ENCODE measurements at regions not wholly inside any gene's neighbourhood (a gene's known extent, or its start where the extent isn't known, plus 50 kb on each side); places are given as distances from the start of the nearest gene placed in this dataset.

DNA sequence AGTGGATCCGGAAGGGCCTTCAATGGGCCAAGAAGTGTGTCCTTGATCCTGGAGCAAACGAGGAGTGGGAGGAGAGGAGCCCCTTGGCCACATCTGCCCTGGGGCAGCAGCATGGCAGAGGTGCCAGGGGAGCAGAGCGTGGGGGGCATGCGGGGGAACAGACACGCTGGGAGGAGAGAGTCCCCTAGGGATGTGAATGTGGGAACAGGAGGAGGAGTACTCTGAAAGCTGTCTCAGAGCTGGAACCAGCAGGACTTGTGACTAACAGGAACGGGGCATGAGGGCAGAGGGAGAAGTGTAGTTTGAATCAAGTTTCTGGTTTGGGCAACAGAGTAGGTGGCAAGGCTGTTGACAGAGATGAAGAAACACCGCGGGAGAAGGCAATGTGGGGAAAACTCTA lies 54.5 kb upstream of the SLC35C1 start:
- DNase-seq = no peak
- Histone ChIP-seq H3K9me3 (no peaks in the 10 kb centered on the region), H3K4me1 (peaks cover 0 to 14% (median 6%) of the 10 kb centered on the region in 4 donors), H3K27ac (no peak overlapping the region), H3K36me3 (no peaks in the 10 kb centered on the region), H3K4me3 (no peak overlapping the region), H3K27me3 (peaks cover 0 to 46% (median 14%) of the 10 kb centered on the region in 3 donors)
- TF ChIP-seq, protein P1, sequence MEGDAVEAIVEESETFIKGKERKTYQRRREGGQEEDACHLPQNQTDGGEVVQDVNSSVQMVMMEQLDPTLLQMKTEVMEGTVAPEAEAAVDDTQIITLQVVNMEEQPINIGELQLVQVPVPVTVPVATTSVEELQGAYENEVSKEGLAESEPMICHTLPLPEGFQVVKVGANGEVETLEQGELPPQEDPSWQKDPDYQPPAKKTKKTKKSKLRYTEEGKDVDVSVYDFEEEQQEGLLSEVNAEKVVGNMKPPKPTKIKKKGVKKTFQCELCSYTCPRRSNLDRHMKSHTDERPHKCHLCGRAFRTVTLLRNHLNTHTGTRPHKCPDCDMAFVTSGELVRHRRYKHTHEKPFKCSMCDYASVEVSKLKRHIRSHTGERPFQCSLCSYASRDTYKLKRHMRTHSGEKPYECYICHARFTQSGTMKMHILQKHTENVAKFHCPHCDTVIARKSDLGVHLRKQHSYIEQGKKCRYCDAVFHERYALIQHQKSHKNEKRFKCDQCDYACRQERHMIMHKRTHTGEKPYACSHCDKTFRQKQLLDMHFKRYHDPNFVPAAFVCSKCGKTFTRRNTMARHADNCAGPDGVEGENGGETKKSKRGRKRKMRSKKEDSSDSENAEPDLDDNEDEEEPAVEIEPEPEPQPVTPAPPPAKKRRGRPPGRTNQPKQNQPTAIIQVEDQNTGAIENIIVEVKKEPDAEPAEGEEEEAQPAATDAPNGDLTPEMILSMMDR (IDR thresholded peaks at IDR 0.05) = no peak
- TF ChIP-seq POLR2A (IDR thresholded peaks at IDR 0.05) = no peak
- no peak for TF ChIP-seq EP300 (IDR thresholded peaks at IDR 0.05)
- TF ChIP-seq POLR2AphosphoS5 (IDR thresholded peaks at IDR 0.05) = no peak
- intact Hi-C loops (cut with DNase I; ENCODE audit: low total_unique reads) = no loop called here
- WGBS, 5 donors = 70 to 80% (median 73%) methylated on average over 8 of the region's 8 CpGs

DNA sequence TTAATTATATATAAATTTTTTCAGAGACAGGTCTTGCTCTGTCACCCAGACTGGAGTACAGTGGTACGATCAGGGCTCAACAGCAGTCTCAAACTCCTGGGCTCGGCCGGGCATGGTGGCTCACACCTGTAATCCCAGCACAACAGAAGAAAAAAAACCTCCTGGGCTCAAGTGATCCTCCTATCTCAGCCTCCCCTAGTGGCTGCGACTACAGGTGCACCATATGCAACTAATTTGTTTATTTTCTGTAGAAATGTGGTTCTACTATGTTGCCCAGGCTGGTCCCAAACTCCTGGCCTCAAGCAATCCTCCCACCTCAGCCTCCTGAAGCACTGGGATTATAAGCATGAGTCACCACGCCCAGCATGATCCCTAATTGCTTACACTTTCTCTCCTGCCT lies 56.1 kb upstream of the SLC35C1 start:
- WGBS, 5 donors = 85 to 90% (median 89%) methylated on average over 5 of the region's 5 CpGs
- Histone ChIP-seq H3K36me3 (no peaks in the 10 kb centered on the region), H3K4me1 (no peaks in the 10 kb centered on the region), H3K27ac (no peak overlapping the region), H3K27me3 (peaks cover 0 to 40% (median 14%) of the 10 kb centered on the region in 3 donors), H3K4me3 (no peak overlapping the region), H3K9me3 (no peaks in the 10 kb centered on the region)
- TF ChIP-seq EP300 (IDR thresholded peaks at IDR 0.05) = no peak
- TF ChIP-seq, protein P1 (IDR thresholded peaks at IDR 0.05) = no peak
- no peak for TF ChIP-seq POLR2AphosphoS5 (IDR thresholded peaks at IDR 0.05)
- no peak for TF ChIP-seq POLR2A (IDR thresholded peaks at IDR 0.05)
- DNase-seq = no peak
- intact Hi-C loops (cut with DNase I; ENCODE audit: low total_unique reads) = no loop called here

DNA sequence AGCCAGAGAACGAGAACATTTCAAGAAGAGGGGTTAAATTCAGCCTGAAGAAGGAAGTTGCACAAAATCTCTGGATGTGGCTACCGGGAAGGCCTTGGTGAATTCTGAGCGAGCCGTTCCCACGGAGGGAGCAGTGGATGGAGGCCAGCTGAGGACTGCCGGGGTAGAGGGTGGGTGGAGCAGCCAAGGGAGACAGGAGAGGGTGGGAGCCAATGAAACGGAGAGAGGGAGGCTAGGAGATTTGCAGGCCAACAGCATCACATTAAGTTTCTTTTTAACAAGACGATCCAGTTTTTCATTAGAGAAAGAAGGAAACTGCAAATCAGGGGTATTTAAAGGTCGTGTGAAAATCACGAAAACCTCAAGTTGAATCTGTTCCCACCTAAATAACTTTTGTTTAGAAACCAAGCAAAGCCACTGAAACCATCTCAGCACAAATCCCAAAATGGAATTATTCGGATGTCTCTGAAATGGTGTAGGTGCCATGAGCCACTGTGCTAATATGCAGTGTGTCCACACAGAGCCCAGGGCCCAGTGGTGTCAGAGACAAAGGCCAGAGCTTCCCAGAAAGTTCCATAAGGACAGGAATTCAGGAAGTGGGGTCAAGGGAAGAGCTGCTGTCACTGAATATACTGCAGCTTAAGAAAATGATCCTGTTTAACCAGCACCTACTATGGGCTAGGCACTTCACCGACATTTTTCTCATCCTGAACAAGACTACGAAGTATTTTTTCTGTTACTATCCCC lies 59.7 kb upstream of the SLC35C1 start:
- peak in 1 of 2 donors; percentile 74 for DNase-seq
- Histone ChIP-seq H3K9me3 (no peaks in the 10 kb centered on the region), H3K4me1 (no peaks in the 10 kb centered on the region), H3K27ac (peak overlapping the region in 3 of 5 donors; percentile 0 to 42 (median 9)), H3K4me3 (no peak overlapping the region), H3K27me3 (peaks cover 0 to 18% (median 2%) of the 10 kb centered on the region in 3 donors), H3K36me3 (no peaks in the 10 kb centered on the region)
- 53 to 57% (median 53%) methylated on average over 13 of the region's 13 CpGs for WGBS, 5 donors
- intact Hi-C loops (cut with DNase I; ENCODE audit: low total_unique reads) = no loop called here
- TF ChIP-seq POLR2AphosphoS5 (IDR thresholded peaks at IDR 0.05) (no peak), EP300 (IDR thresholded peaks at IDR 0.05) (no peak), POLR2A (IDR thresholded peaks at IDR 0.05) (no peak)
- TF ChIP-seq, protein P1 (IDR thresholded peaks at IDR 0.05) = no peak

DNA sequence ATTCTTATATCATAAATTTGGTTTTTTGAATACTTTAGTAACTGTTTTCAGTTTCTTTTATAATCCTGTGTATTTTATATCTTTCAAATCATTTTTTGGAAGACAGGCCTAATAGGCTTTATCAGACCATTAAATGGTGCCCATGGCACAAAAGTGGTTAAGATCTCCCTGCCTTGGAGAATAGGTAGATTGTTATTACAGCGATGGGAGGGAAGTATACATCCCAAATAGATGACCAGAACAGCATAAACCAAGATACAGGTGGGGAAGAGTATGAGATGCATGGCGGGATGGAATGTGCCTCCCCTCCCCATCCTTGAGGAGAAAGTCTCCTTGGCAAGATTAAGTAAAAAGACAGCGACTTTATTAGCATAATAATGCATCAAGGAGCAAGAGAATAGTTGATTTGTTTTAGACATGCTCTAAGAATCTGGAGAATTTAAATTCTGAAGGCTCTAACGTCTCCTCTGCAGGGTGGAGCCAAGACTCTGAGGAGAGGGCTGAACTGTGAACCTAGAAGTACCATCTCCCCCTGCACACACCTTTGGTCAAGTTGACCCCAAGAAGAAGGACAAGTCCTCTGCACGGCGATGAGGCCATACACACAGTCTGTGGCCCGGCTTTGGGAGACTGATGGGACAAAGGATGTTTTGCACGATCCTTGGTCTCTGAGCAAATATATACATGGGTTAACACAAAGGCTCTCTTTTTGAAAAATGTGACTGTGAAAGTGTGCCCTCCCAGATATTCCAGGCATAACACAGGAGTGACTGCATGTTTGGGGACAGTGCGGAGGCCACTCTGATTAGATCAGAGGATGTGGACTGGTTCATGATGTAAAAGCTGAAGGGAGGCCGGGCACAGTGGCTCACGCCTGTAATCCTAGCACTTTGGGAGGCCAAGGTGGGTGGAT lies 61.1 kb upstream of the SLC35C1 start:
- DNase-seq = no peak
- H3K36me3 ChIP-seq = no peaks in the 10 kb centered on the region
- H3K4me3 ChIP-seq = no peak overlapping the region
- WGBS, 5 donors = 76 to 81% (median 79%) methylated on average over 11 of the region's 11 CpGs
- H3K27ac ChIP-seq = no peak overlapping the region
- intact Hi-C loops (cut with DNase I; ENCODE audit: low total_unique reads) = no loop called here
- H3K9me3 ChIP-seq = no peaks in the 10 kb centered on the region
- H3K27me3 ChIP-seq = peaks cover 0 to 11% (median 0%) of the 10 kb centered on the region in 3 donors
- TF ChIP-seq POLR2AphosphoS5 (IDR thresholded peaks at IDR 0.05) = no peak
- TF ChIP-seq, protein P1 (IDR thresholded peaks at IDR 0.05) = no peak
- no peak for TF ChIP-seq EP300 (IDR thresholded peaks at IDR 0.05)
- no peak for TF ChIP-seq POLR2A (IDR thresholded peaks at IDR 0.05)
- no peaks in the 10 kb centered on the region for H3K4me1 ChIP-seq
